ENCODE measurements at regions not wholly inside any gene's neighbourhood (a gene's known extent, or its start where the extent isn't known, plus 50 kb on each side); places are given as distances from the start of the nearest gene placed in this dataset.

GRCh38 chr11:56885177-56885576, 103.5 kb upstream of the OR5AK2 start:
- Histone ChIP-seq H2AFZ (ENCODE audit: low read depth, low read length) (no peak overlapping the region), H3K27me3 (ENCODE audit: low read depth, low read length) (peaks cover 25% of the 10 kb centered on the region; the same call in 1 of the 2 replicates), H3K4me3 (ENCODE audit: low read length) (no peak overlapping the region), H3K79me2 (ENCODE audit: low read length) (no peaks in the 10 kb centered on the region), H3K9ac (ENCODE audit: low read length) (no peak overlapping the region), H4K20me1 (ENCODE audit: insufficient read depth, low read length) (no peaks in the 10 kb centered on the region), H3K4me2 (ENCODE audit: low read length) (no peak overlapping the region), H3K4me1 (ENCODE audit: low read length) (no peaks in the 10 kb centered on the region), H3K27ac (ENCODE audit: low read length) (no peak overlapping the region), H3K36me3 (replicated peaks; ENCODE audit: low read depth, low read length) (no peaks in the 10 kb centered on the region), H3K9me3 (ENCODE audit: insufficient read depth, low read length) (no peaks in the 10 kb centered on the region)
- TF ChIP-seq EZH2phosphoT487 (IDR thresholded peaks at IDR 0.05; ENCODE audit: low read depth) = no peak
- TF ChIP-seq, protein P1, sequence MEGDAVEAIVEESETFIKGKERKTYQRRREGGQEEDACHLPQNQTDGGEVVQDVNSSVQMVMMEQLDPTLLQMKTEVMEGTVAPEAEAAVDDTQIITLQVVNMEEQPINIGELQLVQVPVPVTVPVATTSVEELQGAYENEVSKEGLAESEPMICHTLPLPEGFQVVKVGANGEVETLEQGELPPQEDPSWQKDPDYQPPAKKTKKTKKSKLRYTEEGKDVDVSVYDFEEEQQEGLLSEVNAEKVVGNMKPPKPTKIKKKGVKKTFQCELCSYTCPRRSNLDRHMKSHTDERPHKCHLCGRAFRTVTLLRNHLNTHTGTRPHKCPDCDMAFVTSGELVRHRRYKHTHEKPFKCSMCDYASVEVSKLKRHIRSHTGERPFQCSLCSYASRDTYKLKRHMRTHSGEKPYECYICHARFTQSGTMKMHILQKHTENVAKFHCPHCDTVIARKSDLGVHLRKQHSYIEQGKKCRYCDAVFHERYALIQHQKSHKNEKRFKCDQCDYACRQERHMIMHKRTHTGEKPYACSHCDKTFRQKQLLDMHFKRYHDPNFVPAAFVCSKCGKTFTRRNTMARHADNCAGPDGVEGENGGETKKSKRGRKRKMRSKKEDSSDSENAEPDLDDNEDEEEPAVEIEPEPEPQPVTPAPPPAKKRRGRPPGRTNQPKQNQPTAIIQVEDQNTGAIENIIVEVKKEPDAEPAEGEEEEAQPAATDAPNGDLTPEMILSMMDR (IDR thresholded peaks at IDR 0.05; ENCODE audit: low read depth, low read length) = no peak

GRCh38 chr11:56883371-56883987, 105.2 kb upstream of the OR5AK2 start:
- no peak overlapping the region for H3K9ac ChIP-seq (ENCODE audit: low read length)
- H3K36me3 ChIP-seq (replicated peaks; ENCODE audit: low read depth, low read length) = no peaks in the 10 kb centered on the region
- no peak overlapping the region for H3K4me2 ChIP-seq (ENCODE audit: low read length)
- no peak overlapping the region for H3K27ac ChIP-seq (ENCODE audit: low read length)
- no peaks in the 10 kb centered on the region for H3K4me1 ChIP-seq (ENCODE audit: low read length)
- no peaks in the 10 kb centered on the region for H3K79me2 ChIP-seq (ENCODE audit: low read length)
- H3K4me3 ChIP-seq (ENCODE audit: low read length) = no peak overlapping the region
- peaks cover 25% of the 10 kb centered on the region; the same call in 1 of the 2 replicates for H3K27me3 ChIP-seq (ENCODE audit: low read depth, low read length)
- H4K20me1 ChIP-seq (ENCODE audit: insufficient read depth, low read length) = no peaks in the 10 kb centered on the region
- no peak for TF ChIP-seq EZH2phosphoT487 (IDR thresholded peaks at IDR 0.05; ENCODE audit: low read depth)
- TF ChIP-seq, protein P1 (IDR thresholded peaks at IDR 0.05; ENCODE audit: low read depth, low read length) = no peak
- no peak overlapping the region for H2AFZ ChIP-seq (ENCODE audit: low read depth, low read length)
- no peaks in the 10 kb centered on the region for H3K9me3 ChIP-seq (ENCODE audit: insufficient read depth, low read length)

DNA sequence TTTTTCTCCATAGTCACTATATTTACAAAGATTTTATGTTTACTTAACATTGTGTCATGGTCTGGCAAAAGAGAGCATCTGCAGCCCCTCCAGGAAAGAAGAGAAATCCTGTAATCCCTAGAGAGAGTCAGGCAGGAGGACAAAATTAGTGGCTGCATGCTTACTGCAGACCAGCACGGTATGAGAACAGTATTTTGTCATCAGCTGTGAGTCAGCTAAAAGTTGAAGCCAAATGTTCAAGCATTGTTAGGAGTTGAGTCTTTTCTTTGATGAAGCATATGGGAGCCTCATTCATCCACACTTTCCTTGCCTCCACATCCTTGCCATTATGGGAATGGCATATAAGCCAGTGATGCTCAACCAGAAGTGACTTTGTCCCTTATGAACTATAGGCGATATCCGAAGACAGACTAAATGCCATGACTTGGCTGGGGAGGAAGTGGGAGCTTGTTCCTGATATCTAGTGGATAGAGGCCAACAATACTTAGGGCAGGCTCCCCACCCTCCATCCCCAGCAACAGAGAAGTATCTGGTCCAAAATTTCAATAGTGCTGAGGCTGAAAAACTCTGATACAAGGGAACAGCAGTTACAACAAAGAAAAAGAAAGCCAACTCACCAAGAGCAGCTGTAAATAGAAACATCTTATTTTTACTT, 112.0 kb upstream of the OR5AK2 start:
- Histone ChIP-seq H4K20me1 (ENCODE audit: insufficient read depth, low read length) (no peaks in the 10 kb centered on the region), H3K36me3 (replicated peaks; ENCODE audit: low read depth, low read length) (no peaks in the 10 kb centered on the region), H3K9ac (ENCODE audit: low read length) (no peak overlapping the region), H3K9me3 (ENCODE audit: insufficient read depth, low read length) (no peaks in the 10 kb centered on the region), H3K4me2 (ENCODE audit: low read length) (no peak overlapping the region), H3K27ac (ENCODE audit: low read length) (no peak overlapping the region), H3K4me1 (ENCODE audit: low read length) (no peaks in the 10 kb centered on the region), H3K27me3 (ENCODE audit: low read depth, low read length) (0 out of 2 replicates have a peak, but pooled peaks cover 4% of the 10 kb centered on the region), H2AFZ (ENCODE audit: low read depth, low read length) (no peak overlapping the region), H3K79me2 (ENCODE audit: low read length) (no peaks in the 10 kb centered on the region), H3K4me3 (ENCODE audit: low read length) (no peak overlapping the region)
- TF ChIP-seq, protein P1 (IDR thresholded peaks at IDR 0.05; ENCODE audit: low read depth, low read length) = no peak
- no peak for TF ChIP-seq EZH2phosphoT487 (IDR thresholded peaks at IDR 0.05; ENCODE audit: low read depth)

- Histone ChIP-seq H3K36me3 (replicated peaks; ENCODE audit: low read depth, low read length) (no peaks in the 10 kb centered on the region), H3K4me3 (ENCODE audit: low read length) (no peak overlapping the region), H3K79me2 (ENCODE audit: low read length) (no peaks in the 10 kb centered on the region), H2AFZ (ENCODE audit: low read depth, low read length) (no peak overlapping the region), H4K20me1 (ENCODE audit: insufficient read depth, low read length) (no peaks in the 10 kb centered on the region), H3K27ac (ENCODE audit: low read length) (no peak overlapping the region), H3K9me3 (ENCODE audit: insufficient read depth, low read length) (no peaks in the 10 kb centered on the region), H3K4me1 (ENCODE audit: low read length) (no peaks in the 10 kb centered on the region), H3K9ac (ENCODE audit: low read length) (no peak overlapping the region), H3K27me3 (ENCODE audit: low read depth, low read length) (no peaks in the 10 kb centered on the region; the same call in 1 of the 2 replicates), H3K4me2 (ENCODE audit: low read length) (no peak overlapping the region)
- TF ChIP-seq EZH2phosphoT487 (IDR thresholded peaks at IDR 0.05; ENCODE audit: low read depth) = no peak
- TF ChIP-seq, protein P1 (IDR thresholded peaks at IDR 0.05; ENCODE audit: low read depth, low read length) = no peak
Observed at GRCh38 chr11:56855217-56855616, 106.7 kb upstream of the OR9G4 start.
